ENCODE measurements at regions not wholly inside any gene's neighbourhood (a gene's known extent, or its start where the extent isn't known, plus 50 kb on each side); places are given as distances from the start of the nearest gene placed in this dataset.

- no peak for DNase-seq (ENCODE audit: missing footprints)
- intact Hi-C loops (cut with DNase I), result no loop called here
- no peak for ATAC-seq
Measured at GRCh38 chr14:51386983-51387735, 147.1 kb downstream of the TMX1 start.

GRCh38 chr14:51392416-51392815, 152.4 kb downstream of the TMX1 start:
- no peak for ATAC-seq
- intact Hi-C loops (cut with DNase I), result loop anchor here (10.0 kb wide), 2 partner anchors 98 to 262 kb away; partner anchors contain the start of gene FRMD6
- DNase-seq (ENCODE audit: missing footprints), result no peak

GRCh38 chr14:51394384-51394783, 154.3 kb downstream of the TMX1 start:
- ATAC-seq (peak; percentile 18), DNase-seq (ENCODE audit: missing footprints) (no peak)
- intact Hi-C loops (cut with DNase I), result loop anchor here (10.0 kb wide), 2 partner anchors 100 to 260 kb away; partner anchors contain the start of gene FRMD6

- no peak for DNase-seq (ENCODE audit: missing footprints)
Measured at GRCh38 chr14:51394804-51395203, 154.8 kb downstream of the TMX1 start.

GRCh38 chr14:51395361-51395849, 155.4 kb downstream of the TMX1 start:
- DNase-seq (ENCODE audit: missing footprints) (peak; percentile 73), ATAC-seq (peak; percentile 70)
- intact Hi-C loops (cut with DNase I), result loop anchor here (5.0 to 10.0 kb wide), 3 partner anchors 63 to 259 kb away; partner anchors contain the start of gene FRMD6

More at GRCh38 chr14:51394804-51395203, 154.8 kb downstream of the TMX1 start:
- no peak for ATAC-seq
- intact Hi-C loops (cut with DNase I), result loop anchor here (5.0 to 10.0 kb wide), 3 partner anchors 63 to 260 kb away; partner anchors contain the start of gene FRMD6

GRCh38 chr14:51396222-51396815, 156.3 kb downstream of the TMX1 start:
- ATAC-seq (peak; percentile 32), DNase-seq (ENCODE audit: missing footprints) (no peak)
- intact Hi-C loops (cut with DNase I), result loop anchor here (5.0 to 10.0 kb wide), 3 partner anchors 64 to 258 kb away; partner anchors contain the start of gene FRMD6

GRCh38 chr14:51398898-51399297, 158.9 kb downstream of the TMX1 start:
- DNase-seq (ENCODE audit: missing footprints) (no peak), ATAC-seq (no peak)
- intact Hi-C loops (cut with DNase I), result loop anchor here (5.0 to 10.0 kb wide), 3 partner anchors 67 to 256 kb away; partner anchors contain the start of gene FRMD6

GRCh38 chr14:51400139-51400538, 160.1 kb downstream of the TMX1 start:
- ATAC-seq (no peak), DNase-seq (ENCODE audit: missing footprints) (no peak)

GRCh38 chr14:51401272-51401671, 161.2 kb downstream of the TMX1 start:
- DNase-seq (ENCODE audit: missing footprints) (no peak), ATAC-seq (peak; percentile 63)
- intact Hi-C loops (cut with DNase I), result no loop called here

More at GRCh38 chr14:51400139-51400538, 160.1 kb downstream of the TMX1 start:
- intact Hi-C loops (cut with DNase I), result no loop called here

- DNase-seq (ENCODE audit: missing footprints) (peak; percentile 71), ATAC-seq (peak; percentile 83)
- intact Hi-C loops (cut with DNase I), result no loop called here
Measured at GRCh38 chr14:51401756-51402155, 161.7 kb downstream of the TMX1 start.

- intact Hi-C loops (cut with DNase I), result no loop called here
- ATAC-seq (no peak), DNase-seq (ENCODE audit: missing footprints) (no peak)
Measured at GRCh38 chr14:51410897-51411296, 170.8 kb downstream of the TMX1 start.

GRCh38 chr14:51419685-51420084, 179.6 kb downstream of the TMX1 start:
- ATAC-seq, result no peak
- DNase-seq (ENCODE audit: missing footprints), result no peak
- intact Hi-C loops (cut with DNase I), result loop anchor here (10.0 kb wide), 1 partner anchor 235 kb away; the partner anchor contains the start of gene FRMD6

- DNase-seq (ENCODE audit: missing footprints) (no peak), ATAC-seq (no peak)
- intact Hi-C loops (cut with DNase I), result loop anchor here (10.0 kb wide), 1 partner anchor 232 kb away; the partner anchor contains the start of gene FRMD6
Measured at GRCh38 chr14:51422704-51423103, 182.7 kb downstream of the TMX1 start.

- DNase-seq (ENCODE audit: missing footprints) (no peak), ATAC-seq (no peak)
- intact Hi-C loops (cut with DNase I), result loop anchor here (10.0 kb wide), 1 partner anchor 231 kb away; the partner anchor contains the start of gene FRMD6
Measured at GRCh38 chr14:51424041-51424440, 184.0 kb downstream of the TMX1 start.

GRCh38 chr14:51424561-51425251, 184.7 kb downstream of the TMX1 start:
- intact Hi-C loops (cut with DNase I), result loop anchor here (10.0 kb wide), 1 partner anchor 230 kb away; the partner anchor contains the start of gene FRMD6
- ATAC-seq (peak; percentile 92), DNase-seq (ENCODE audit: missing footprints) (no peak)

- no peak for DNase-seq (ENCODE audit: missing footprints)
- ATAC-seq, result no peak
- intact Hi-C loops (cut with DNase I), result loop anchor here (10.0 kb wide), 1 partner anchor 226 kb away; the partner anchor contains the start of gene FRMD6
Measured at GRCh38 chr14:51428981-51429380, 188.9 kb downstream of the TMX1 start.

- no peak for DNase-seq (ENCODE audit: missing footprints)
- ATAC-seq, result peak; percentile 44
- intact Hi-C loops (cut with DNase I), result no loop called here
Measured at GRCh38 chr14:51430079-51430478, 190.0 kb downstream of the TMX1 start.

- ATAC-seq (peak; percentile 72), DNase-seq (ENCODE audit: missing footprints) (no peak)
- intact Hi-C loops (cut with DNase I), result no loop called here
Measured at GRCh38 chr14:51430633-51431032, 190.6 kb downstream of the TMX1 start.
